B cell (primary cell): ENCODE measurements at regions not wholly inside any gene's neighbourhood (a gene's known extent, or its start where the extent isn't known, plus 50 kb on each side); places are given as distances from the start of the nearest gene placed in this dataset.

Experiments
- EZH2 ChIP-seq: IDR thresholded peaks from 2 replicates; pipeline ENCODE4 v1.6.1; 2012; ENCODE audit warnings: borderline replicate concordance, low read depth, mild to moderate bottlenecking, moderate library complexity, low read length; ENCODE audit not compliant: insufficient read depth, poor library complexity, severe bottlenecking
- TF ChIP-seq, protein P1 (sequence below): fragments of 200-600 bp; IDR thresholded peaks from one replicate; pipeline ENCODE4 v1.8.0; 2022; ENCODE audit warnings: antibody characterized with exemption, mild to moderate bottlenecking

DNA sequence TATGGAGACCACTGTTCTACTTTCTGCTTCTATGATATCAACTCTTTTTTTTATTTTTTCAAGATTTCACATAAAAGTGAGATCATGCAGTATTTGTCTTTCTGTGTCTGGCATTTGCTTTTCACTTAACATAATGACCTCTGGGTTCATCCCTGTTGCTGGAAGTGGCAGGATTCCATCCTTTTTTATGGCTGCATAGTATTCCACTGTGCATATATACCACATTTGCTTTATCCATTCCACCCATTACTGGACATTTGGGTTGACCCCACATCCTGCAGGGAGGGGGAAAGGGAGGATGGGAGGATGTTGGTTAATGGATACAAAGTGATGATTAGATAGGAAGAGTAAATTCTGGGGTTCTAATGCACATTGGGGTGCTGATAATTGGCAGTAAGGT is 80.3 kb upstream of the NPTX2 start:
- TF ChIP-seq, protein P1, sequence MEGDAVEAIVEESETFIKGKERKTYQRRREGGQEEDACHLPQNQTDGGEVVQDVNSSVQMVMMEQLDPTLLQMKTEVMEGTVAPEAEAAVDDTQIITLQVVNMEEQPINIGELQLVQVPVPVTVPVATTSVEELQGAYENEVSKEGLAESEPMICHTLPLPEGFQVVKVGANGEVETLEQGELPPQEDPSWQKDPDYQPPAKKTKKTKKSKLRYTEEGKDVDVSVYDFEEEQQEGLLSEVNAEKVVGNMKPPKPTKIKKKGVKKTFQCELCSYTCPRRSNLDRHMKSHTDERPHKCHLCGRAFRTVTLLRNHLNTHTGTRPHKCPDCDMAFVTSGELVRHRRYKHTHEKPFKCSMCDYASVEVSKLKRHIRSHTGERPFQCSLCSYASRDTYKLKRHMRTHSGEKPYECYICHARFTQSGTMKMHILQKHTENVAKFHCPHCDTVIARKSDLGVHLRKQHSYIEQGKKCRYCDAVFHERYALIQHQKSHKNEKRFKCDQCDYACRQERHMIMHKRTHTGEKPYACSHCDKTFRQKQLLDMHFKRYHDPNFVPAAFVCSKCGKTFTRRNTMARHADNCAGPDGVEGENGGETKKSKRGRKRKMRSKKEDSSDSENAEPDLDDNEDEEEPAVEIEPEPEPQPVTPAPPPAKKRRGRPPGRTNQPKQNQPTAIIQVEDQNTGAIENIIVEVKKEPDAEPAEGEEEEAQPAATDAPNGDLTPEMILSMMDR = no peak
- TF ChIP-seq EZH2 = no peak
